ENCODE measurements at regions not wholly inside any gene's neighbourhood (a gene's known extent, or its start where the extent isn't known, plus 50 kb on each side); places are given as distances from the start of the nearest gene placed in this dataset.

DNA sequence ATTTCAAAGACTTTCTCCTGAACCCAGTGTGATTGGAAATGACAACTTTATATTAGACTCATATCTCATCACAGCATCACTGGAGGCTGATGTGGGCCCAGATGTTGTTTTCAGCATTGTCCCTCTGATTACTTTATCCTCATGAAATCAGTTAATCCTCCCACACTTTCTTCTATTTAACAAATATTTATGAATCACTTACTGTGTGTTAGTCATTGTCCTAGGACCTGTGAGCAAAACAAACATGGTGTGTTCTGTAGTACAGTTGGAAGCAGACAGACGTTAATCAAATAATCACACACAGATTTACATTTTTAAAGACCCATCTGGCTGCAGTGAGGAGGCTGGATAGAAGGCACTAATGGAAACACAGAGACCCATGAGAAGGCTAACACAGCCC, 383.7 kb downstream of the PRDM2 start:
- TF ChIP-seq, protein P1, sequence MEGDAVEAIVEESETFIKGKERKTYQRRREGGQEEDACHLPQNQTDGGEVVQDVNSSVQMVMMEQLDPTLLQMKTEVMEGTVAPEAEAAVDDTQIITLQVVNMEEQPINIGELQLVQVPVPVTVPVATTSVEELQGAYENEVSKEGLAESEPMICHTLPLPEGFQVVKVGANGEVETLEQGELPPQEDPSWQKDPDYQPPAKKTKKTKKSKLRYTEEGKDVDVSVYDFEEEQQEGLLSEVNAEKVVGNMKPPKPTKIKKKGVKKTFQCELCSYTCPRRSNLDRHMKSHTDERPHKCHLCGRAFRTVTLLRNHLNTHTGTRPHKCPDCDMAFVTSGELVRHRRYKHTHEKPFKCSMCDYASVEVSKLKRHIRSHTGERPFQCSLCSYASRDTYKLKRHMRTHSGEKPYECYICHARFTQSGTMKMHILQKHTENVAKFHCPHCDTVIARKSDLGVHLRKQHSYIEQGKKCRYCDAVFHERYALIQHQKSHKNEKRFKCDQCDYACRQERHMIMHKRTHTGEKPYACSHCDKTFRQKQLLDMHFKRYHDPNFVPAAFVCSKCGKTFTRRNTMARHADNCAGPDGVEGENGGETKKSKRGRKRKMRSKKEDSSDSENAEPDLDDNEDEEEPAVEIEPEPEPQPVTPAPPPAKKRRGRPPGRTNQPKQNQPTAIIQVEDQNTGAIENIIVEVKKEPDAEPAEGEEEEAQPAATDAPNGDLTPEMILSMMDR (conservative IDR thresholded peaks at IDR 0.05; ENCODE audit: low read depth, low read length) = no peak
- no peak for TF ChIP-seq EZH2 (IDR thresholded peaks at IDR 0.05; ENCODE audit: borderline replicate concordance, low read depth, low read length, poor library complexity, severe bottlenecking)

Data from A673 (cell line).